Nephron (organoid): ENCODE measurements at regions not wholly inside any gene's neighbourhood (a gene's known extent, or its start where the extent isn't known, plus 50 kb on each side); places are given as distances from the start of the nearest gene placed in this dataset.

Experiments used
- H3K27ac Mint-ChIP-seq, 3 experiments: 2 replicates each; pipeline ENCODE4 v1.8.0; 2020; ENCODE audit warnings: mixed read lengths in 3 of 3, mild to moderate bottlenecking in 2 of 3, moderate library complexity in 1 of 3
- H3K27me3 Mint-ChIP-seq: 2 replicates; pipeline ENCODE4 v1.8.0; 2021; ENCODE audit warnings: low read depth, mild to moderate bottlenecking, moderate library complexity, mixed read lengths
- H3K36me3 Mint-ChIP-seq: 2 replicates; pipeline ENCODE4 v1.8.0; 2020; ENCODE audit warnings: low read depth, mixed read lengths
- H3K4me1 Mint-ChIP-seq: 2 replicates; pipeline ENCODE4 v1.8.0; 2020; ENCODE audit warnings: mixed read lengths
- H3K4me3 Mint-ChIP-seq, 3 experiments: 2 replicates each; pipeline ENCODE4 v1.8.0; 2020; ENCODE audit warnings: mild to moderate bottlenecking in 3 of 3, mixed read lengths in 3 of 3, moderate library complexity in 2 of 3
- H3K9me3 Mint-ChIP-seq: 2 replicates; pipeline ENCODE4 v1.8.0; 2020; ENCODE audit warnings: mixed read lengths
- TF ChIP-seq, protein P1 (sequence below), 3 experiments: fragments of 200-600 bp; sonication (generic); IDR thresholded peaks; one replicate each; pipeline ENCODE4 v1.5.0; 2021; ENCODE audit warnings: antibody characterized with exemption in 3 of 3; ENCODE audit not compliant: unreplicated experiment in 3 of 3

DNA sequence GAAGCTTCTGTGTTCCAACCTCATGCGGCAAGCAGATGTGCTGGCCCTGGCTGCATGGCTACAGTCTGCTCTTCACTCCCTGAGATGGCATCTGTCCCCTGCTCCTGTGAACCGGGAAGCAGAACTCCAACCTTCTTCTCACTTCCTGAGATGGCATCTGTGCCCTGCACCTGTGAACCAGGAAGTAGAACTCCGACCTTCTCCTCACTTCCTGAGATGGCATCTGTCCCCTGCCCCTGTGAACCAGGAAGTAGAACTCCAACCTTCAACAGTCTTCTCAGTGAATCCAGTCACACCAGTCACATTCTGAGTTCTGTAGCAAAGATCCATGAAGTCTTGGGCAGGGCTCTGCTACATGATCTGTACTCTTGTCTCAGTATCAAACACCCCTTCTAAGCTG is 887.2 kb upstream of the KLHL29 start:
- TF ChIP-seq, protein P1, sequence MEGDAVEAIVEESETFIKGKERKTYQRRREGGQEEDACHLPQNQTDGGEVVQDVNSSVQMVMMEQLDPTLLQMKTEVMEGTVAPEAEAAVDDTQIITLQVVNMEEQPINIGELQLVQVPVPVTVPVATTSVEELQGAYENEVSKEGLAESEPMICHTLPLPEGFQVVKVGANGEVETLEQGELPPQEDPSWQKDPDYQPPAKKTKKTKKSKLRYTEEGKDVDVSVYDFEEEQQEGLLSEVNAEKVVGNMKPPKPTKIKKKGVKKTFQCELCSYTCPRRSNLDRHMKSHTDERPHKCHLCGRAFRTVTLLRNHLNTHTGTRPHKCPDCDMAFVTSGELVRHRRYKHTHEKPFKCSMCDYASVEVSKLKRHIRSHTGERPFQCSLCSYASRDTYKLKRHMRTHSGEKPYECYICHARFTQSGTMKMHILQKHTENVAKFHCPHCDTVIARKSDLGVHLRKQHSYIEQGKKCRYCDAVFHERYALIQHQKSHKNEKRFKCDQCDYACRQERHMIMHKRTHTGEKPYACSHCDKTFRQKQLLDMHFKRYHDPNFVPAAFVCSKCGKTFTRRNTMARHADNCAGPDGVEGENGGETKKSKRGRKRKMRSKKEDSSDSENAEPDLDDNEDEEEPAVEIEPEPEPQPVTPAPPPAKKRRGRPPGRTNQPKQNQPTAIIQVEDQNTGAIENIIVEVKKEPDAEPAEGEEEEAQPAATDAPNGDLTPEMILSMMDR (IDR thresholded peaks at IDR 0.05; ENCODE audit: unreplicated experiment in 3 of 3) = no peak
- Mint-ChIP-seq H3K4me1 (peaks cover 18% of the 10 kb centered on the region), H3K27ac (no peak overlapping the region), H3K9me3 (no peaks in the 10 kb centered on the region), H3K27me3 (peaks cover 10% of the 10 kb centered on the region), H3K36me3 (no peaks in the 10 kb centered on the region), H3K4me3 (no peak overlapping the region)

DNA sequence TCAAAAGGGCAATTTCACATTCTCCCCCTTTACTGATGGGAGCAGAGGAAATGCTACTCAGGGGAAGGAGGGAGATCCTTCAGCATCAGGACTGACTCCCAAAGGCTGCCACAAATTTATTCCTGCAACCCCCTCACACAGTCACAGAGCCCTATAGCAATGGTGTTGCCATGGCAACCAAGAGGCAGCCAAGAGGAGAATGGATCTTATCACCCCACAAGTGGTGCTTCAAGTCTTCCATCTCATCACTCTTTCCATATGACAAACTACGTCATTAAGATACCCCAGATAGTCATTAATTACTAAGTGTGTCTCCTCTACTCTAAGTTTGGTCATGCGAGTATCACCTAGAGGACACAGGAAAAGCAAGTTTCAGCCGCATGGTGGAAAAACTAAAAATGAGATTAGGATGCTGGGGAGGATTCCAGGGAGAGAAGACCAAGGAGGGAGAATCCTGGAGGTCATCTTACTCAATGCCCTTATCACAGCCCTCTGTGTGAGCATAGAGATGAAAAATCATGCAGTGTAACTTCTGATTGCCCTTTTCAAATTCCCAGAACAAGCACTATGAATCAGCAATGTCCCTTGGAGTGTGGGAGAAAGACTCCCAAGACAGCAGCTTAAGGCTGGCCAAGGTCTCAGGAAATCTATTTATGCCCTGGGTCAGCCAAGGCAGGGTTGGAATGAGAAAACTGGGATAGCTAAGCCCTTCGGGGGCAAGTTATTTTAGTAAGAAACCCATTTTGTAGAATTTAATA is 885.7 kb upstream of the KLHL29 start:
- H3K4me1 Mint-ChIP-seq = peaks cover 18% of the 10 kb centered on the region
- H3K9me3 Mint-ChIP-seq = no peaks in the 10 kb centered on the region
- H3K27me3 Mint-ChIP-seq = peaks cover 10% of the 10 kb centered on the region
- H3K27ac Mint-ChIP-seq = peak overlapping the region in 2 of 3 experiments; percentile 37 to 70
- H3K4me3 Mint-ChIP-seq = no peak overlapping the region
- no peaks in the 10 kb centered on the region for H3K36me3 Mint-ChIP-seq
- TF ChIP-seq, protein P1 (IDR thresholded peaks at IDR 0.05; ENCODE audit: unreplicated experiment in 3 of 3) = no peak

GRCh38 chr2:22500555-22500935 is 884.4 kb upstream of the KLHL29 start:
- H3K9me3 Mint-ChIP-seq = no peaks in the 10 kb centered on the region
- peaks cover 18% of the 10 kb centered on the region for H3K4me1 Mint-ChIP-seq
- no peak overlapping the region for H3K4me3 Mint-ChIP-seq
- TF ChIP-seq, protein P1 (IDR thresholded peaks at IDR 0.05; ENCODE audit: unreplicated experiment in 3 of 3) = no peak
- no peak overlapping the region for H3K27ac Mint-ChIP-seq
- H3K27me3 Mint-ChIP-seq = peaks cover 10% of the 10 kb centered on the region
- H3K36me3 Mint-ChIP-seq = no peaks in the 10 kb centered on the region

GRCh38 chr2:22501851-22502250 is 883.1 kb upstream of the KLHL29 start:
- peaks cover 10% of the 10 kb centered on the region for H3K27me3 Mint-ChIP-seq
- peak overlapping the region in 1 of 3 experiments; percentile 39 for H3K27ac Mint-ChIP-seq
- H3K36me3 Mint-ChIP-seq = no peaks in the 10 kb centered on the region
- TF ChIP-seq, protein P1 (IDR thresholded peaks at IDR 0.05; ENCODE audit: unreplicated experiment in 3 of 3) = no peak
- H3K9me3 Mint-ChIP-seq = no peaks in the 10 kb centered on the region
- peaks cover 18% of the 10 kb centered on the region for H3K4me1 Mint-ChIP-seq
- H3K4me3 Mint-ChIP-seq = no peak overlapping the region

GRCh38 chr2:22513563-22513962 is 871.4 kb upstream of the KLHL29 start:
- Mint-ChIP-seq H3K36me3 (no peaks in the 10 kb centered on the region), H3K9me3 (no peaks in the 10 kb centered on the region), H3K27ac (no peak overlapping the region), H3K27me3 (peaks cover 3% of the 10 kb centered on the region), H3K4me1 (peaks cover 5% of the 10 kb centered on the region), H3K4me3 (no peak overlapping the region)
- TF ChIP-seq, protein P1 (IDR thresholded peaks at IDR 0.05; ENCODE audit: unreplicated experiment in 3 of 3) = no peak

DNA sequence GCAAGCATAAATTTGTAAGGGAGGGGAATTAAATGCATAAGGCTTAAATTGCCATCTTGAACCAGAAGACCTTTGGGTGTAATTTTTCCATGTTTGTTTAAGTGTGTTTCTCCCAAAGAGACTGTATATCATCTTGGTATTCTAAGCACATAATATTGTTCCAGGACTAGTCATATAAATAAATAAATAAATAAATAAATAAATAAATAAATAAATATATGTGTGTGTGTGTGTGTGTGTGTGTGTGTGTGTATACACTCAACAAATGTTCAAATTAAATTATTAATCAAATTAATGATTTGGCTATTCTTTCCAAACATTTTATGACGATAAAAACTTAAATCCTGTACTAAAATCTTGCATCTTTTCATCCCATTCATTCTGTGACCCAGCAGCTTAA is 867.8 kb upstream of the KLHL29 start:
- Mint-ChIP-seq H3K36me3 (no peaks in the 10 kb centered on the region), H3K27me3 (peaks cover 4% of the 10 kb centered on the region), H3K4me1 (peaks cover 22% of the 10 kb centered on the region), H3K9me3 (no peaks in the 10 kb centered on the region), H3K27ac (no peak overlapping the region), H3K4me3 (no peak overlapping the region)
- TF ChIP-seq, protein P1 (IDR thresholded peaks at IDR 0.05; ENCODE audit: unreplicated experiment in 3 of 3) = no peak
